Nephron progenitor cell (in vitro differentiated cells): ENCODE measurements at regions not wholly inside any gene's neighbourhood (a gene's known extent, or its start where the extent isn't known, plus 50 kb on each side); places are given as distances from the start of the nearest gene placed in this dataset.
"Not testable (repeated sequence)": the region's sequence is repeated elsewhere in the genome, so short reads cannot be mapped to it uniquely, and the experiment has no call there.

Experiments used
- DNase-seq: peaks from one replicate; pipeline ENCODE4 v3.0.0; 2021
- H3K27ac Mint-ChIP-seq: 2 replicates; pipeline ENCODE4 v1.8.0; 2021; ENCODE audit warnings: mild to moderate bottlenecking, moderate library complexity, mixed read lengths
- H3K27me3 Mint-ChIP-seq: 2 replicates; pipeline ENCODE4 v1.8.0; 2021; ENCODE audit warnings: mild to moderate bottlenecking, low read depth, mixed read lengths; ENCODE audit not compliant: poor library complexity
- H3K36me3 Mint-ChIP-seq: 2 replicates; pipeline ENCODE4 v1.8.0; 2021; ENCODE audit warnings: low read depth, mixed read lengths
- H3K4me1 Mint-ChIP-seq: 2 replicates; pipeline ENCODE4 v1.8.0; 2021; ENCODE audit warnings: mixed read lengths
- H3K4me3 Mint-ChIP-seq: 2 replicates; pipeline ENCODE4 v1.8.0; 2021; ENCODE audit warnings: mild to moderate bottlenecking, moderate library complexity, mixed read lengths
- H3K9me3 Mint-ChIP-seq: 2 replicates; pipeline ENCODE4 v1.8.0; 2021; ENCODE audit warnings: mild to moderate bottlenecking, moderate library complexity, mixed read lengths
- CTCF ChIP-seq: fragments of 200-600 bp; sonication (generic); IDR thresholded peaks from 2 replicates; pipeline ENCODE4 v1.5.0; 2021; ENCODE audit warnings: antibody characterized with exemption

- Mint-ChIP-seq H3K9me3 (peaks cover 5% of the 10 kb centered on the region), H3K36me3 (no peaks in the 10 kb centered on the region), H3K27me3 (peaks cover 19% of the 10 kb centered on the region), H3K4me1 (no peaks in the 10 kb centered on the region), H3K4me3 (no peak overlapping the region), H3K27ac (no peak overlapping the region)
- TF ChIP-seq CTCF, result no peak
- DNase-seq, result no peak
Observed at GRCh38 chr5:154595662-154596061, 117.6 kb upstream of the HAND1 start.

GRCh38 chr5:154593796-154594195, 115.8 kb upstream of the HAND1 start:
- TF ChIP-seq CTCF, result no peak
- no peaks in the 10 kb centered on the region for H3K36me3 Mint-ChIP-seq
- DNase-seq, result no peak
- H3K4me1 Mint-ChIP-seq, result no peaks in the 10 kb centered on the region
- H3K27me3 Mint-ChIP-seq, result peaks cover 28% of the 10 kb centered on the region
- H3K4me3 Mint-ChIP-seq, result no peak overlapping the region
- peaks cover 5% of the 10 kb centered on the region for H3K9me3 Mint-ChIP-seq
- no peak overlapping the region for H3K27ac Mint-ChIP-seq

DNA sequence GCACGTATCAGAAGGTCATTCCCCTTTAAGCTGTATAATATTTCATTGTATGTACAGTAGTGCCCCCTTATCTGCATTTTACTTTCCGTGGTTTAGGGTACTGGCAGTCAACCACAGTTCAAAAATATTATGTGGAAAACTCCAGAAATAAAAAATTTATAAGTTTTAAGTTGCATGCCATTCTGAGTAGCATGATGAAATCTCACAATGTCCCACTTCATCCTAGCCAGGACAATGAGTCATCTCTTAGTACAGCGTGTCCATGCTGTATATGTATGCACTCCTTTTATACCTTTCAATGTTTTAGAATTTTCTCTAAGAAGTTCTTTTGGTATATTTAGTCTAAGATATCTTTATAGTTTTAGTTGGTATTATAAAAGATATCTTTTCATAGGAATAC, 115.0 kb upstream of the HAND1 start:
- TF ChIP-seq CTCF, result no peak
- no peaks in the 10 kb centered on the region for H3K4me1 Mint-ChIP-seq
- H3K36me3 Mint-ChIP-seq, result no peaks in the 10 kb centered on the region
- no peak for DNase-seq
- no peak overlapping the region for H3K27ac Mint-ChIP-seq
- H3K9me3 Mint-ChIP-seq, result peaks cover 5% of the 10 kb centered on the region
- no peak overlapping the region for H3K4me3 Mint-ChIP-seq
- peaks cover 24% of the 10 kb centered on the region for H3K27me3 Mint-ChIP-seq

DNA sequence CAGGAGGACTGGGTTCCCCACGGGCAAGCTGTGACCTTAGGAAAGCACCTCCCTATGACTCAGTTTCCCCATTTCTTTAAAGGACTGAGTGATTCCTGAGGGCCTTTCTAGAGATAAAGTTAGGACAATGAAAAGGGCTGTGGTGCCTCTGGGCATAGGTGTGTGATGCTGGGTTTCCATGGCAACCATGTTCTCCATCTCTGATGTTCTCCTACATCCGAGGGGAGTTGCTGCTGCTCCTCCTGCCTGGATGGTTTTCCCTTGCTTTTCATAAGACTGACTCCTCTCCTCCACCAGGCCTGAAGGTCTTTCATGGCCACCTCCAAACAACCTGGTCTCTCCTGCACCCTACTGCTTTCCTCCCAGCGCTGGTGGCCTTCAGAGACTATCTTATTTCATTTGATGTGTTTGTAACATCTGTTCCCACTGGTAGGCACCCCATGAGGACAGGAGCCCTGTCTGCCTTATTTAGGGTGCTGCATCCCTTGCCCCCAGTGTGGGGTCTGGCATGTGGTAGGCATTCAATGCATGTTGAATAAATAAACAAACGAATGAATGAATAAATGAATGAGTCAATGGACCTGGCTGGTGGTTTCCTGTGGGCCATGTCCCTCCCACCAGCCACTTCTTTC, 112.2 kb upstream of the HAND1 start:
- Mint-ChIP-seq H3K4me3 (no peak overlapping the region), H3K9me3 (peaks cover 3% of the 10 kb centered on the region), H3K4me1 (peaks cover 12% of the 10 kb centered on the region), H3K27me3 (peaks cover 18% of the 10 kb centered on the region), H3K36me3 (no peaks in the 10 kb centered on the region), H3K27ac (no peak overlapping the region)
- TF ChIP-seq CTCF, result no peak
- DNase-seq, result no peak

DNA sequence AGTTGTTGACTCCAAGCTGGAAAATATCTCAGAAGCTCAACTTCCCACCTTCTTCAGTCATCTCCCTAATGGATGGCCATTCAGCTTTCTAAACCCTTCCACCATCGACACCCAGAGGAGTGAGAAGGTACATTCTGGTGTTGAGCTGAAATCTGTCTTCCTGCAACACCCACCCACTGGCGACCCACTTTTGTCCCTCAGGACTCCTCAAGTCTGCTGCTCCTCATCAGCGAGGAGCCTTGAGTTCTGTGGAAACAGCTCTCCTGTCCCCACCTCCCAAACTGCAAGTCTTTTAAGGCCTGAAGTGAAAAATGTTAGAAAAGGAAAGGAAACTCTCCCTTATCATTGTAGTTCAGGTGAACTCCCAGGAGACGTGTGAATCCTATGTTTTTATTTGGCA, 111.5 kb upstream of the HAND1 start:
- no peak for DNase-seq
- Mint-ChIP-seq H3K9me3 (no peaks in the 10 kb centered on the region), H3K4me1 (peaks cover 12% of the 10 kb centered on the region), H3K4me3 (no peak overlapping the region), H3K27me3 (peaks cover 21% of the 10 kb centered on the region), H3K27ac (no peak overlapping the region), H3K36me3 (no peaks in the 10 kb centered on the region)
- TF ChIP-seq CTCF, result no peak

DNA sequence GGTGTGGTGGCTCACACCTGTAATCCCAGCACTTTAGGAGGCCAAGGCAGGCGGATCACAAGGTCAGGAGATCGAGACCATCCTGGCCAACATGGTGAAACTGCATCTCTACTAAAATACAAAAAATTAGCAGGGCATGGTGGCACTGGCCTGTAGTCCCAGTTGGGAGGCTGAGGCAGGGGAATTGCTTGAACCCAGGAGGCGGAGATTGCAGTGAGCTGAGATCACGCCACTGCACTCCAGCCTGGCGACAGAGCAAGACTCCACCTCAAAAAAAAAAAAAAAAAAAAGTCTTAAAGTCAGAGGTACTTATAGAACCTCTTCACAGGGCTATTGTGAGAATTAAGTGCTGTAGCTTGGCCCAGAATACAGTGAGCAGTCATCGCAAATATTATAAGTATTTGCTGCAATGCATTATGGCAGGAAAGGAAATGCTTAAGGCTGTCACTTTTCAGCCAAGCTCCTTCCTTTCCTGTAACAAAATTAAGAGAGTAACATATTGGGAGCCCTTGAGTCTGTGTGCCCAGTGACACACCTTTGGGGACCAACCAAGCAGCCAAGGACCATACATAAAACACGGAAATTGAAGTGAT, 110.9 kb upstream of the HAND1 start:
- Mint-ChIP-seq H3K27me3 (peaks cover 25% of the 10 kb centered on the region), H3K4me1 (peaks cover 12% of the 10 kb centered on the region)
- H3K4me3 Mint-ChIP-seq, H3K36me3 Mint-ChIP-seq, H3K9me3 Mint-ChIP-seq, DNase-seq, H3K27ac Mint-ChIP-seq: not testable (repeated sequence)
